NCI-H1105 (cell line): ENCODE measurements at regions not wholly inside any gene's neighbourhood (a gene's known extent, or its start where the extent isn't known, plus 50 kb on each side); places are given as distances from the start of the nearest gene placed in this dataset.
"Not testable (repeated sequence)": the region's sequence is repeated elsewhere in the genome, so short reads cannot be mapped to it uniquely, and the experiment has no call there.

Source experiments
- DNase-seq: peaks from one replicate; lab custom pipeline; 2025; lab: John Stamatoyannopoulos, UW

GRCh38 chr6:49370518-49370917 lies 92.5 kb downstream of the MMUT start:
- no peak for DNase-seq

GRCh38 chr6:49366539-49366938 lies 96.5 kb downstream of the MMUT start:
- no peak for DNase-seq

GRCh38 chr6:49348561-49348960 lies 114.5 kb downstream of the MMUT start:
- no peak for DNase-seq

GRCh38 chr6:49342410-49342809 lies 120.6 kb downstream of the MMUT start:
- DNase-seq: peak; percentile 99

GRCh38 chr6:49341869-49342268 lies 121.2 kb downstream of the MMUT start:
- DNase-seq: no peak

- no peak for DNase-seq
Observed at GRCh38 chr6:49339096-49339495, 124.0 kb downstream of the MMUT start.

GRCh38 chr6:49336514-49337131 lies 126.4 kb downstream of the MMUT start:
- DNase-seq: no peak

GRCh38 chr6:49333345-49334125 lies 129.5 kb downstream of the MMUT start:
- no peak for DNase-seq

GRCh38 chr6:49332781-49333180 lies 130.3 kb downstream of the MMUT start:
- DNase-seq: no peak

GRCh38 chr6:49329186-49329585 lies 133.9 kb downstream of the MMUT start:
- DNase-seq: no peak

GRCh38 chr6:49328051-49328744 lies 134.9 kb downstream of the MMUT start:
- DNase-seq: no peak

GRCh38 chr6:49327571-49327970 lies 135.5 kb downstream of the MMUT start:
- DNase-seq: no peak

GRCh38 chr6:49327005-49327404 lies 136.0 kb downstream of the MMUT start:
- DNase-seq: no peak

GRCh38 chr6:49326347-49326746 lies 136.7 kb downstream of the MMUT start:
- no peak for DNase-seq

- no peak for DNase-seq
Observed at GRCh38 chr6:49325891-49326290, 137.2 kb downstream of the MMUT start.

- no peak for DNase-seq
Observed at GRCh38 chr6:49322861-49323260, 140.2 kb downstream of the MMUT start.

GRCh38 chr6:49321561-49322072 lies 141.4 kb downstream of the MMUT start:
- DNase-seq: no peak

- DNase-seq: no peak
Observed at GRCh38 chr6:49305010-49305409, 158.0 kb downstream of the MMUT start.

- DNase-seq: not testable (repeated sequence)
Observed at GRCh38 chr6:49304393-49304792, 158.7 kb downstream of the MMUT start.

- no peak for DNase-seq
Observed at GRCh38 chr6:49300911-49301310, 162.1 kb downstream of the MMUT start.

GRCh38 chr6:49300443-49300842 lies 162.6 kb downstream of the MMUT start:
- no peak for DNase-seq

GRCh38 chr6:49299279-49299678 lies 163.8 kb downstream of the MMUT start:
- no peak for DNase-seq

- DNase-seq: peak; percentile 82
Observed at GRCh38 chr6:49284180-49284579, 178.9 kb downstream of the MMUT start.
